HG02981 (cell line): ENCODE measurements at regions not wholly inside any gene's neighbourhood (a gene's known extent, or its start where the extent isn't known, plus 50 kb on each side); places are given as distances from the start of the nearest gene placed in this dataset.
"Not testable (repeated sequence)": the region's sequence is repeated elsewhere in the genome, so short reads cannot be mapped to it uniquely, and the experiment has no call there.

Experiments
- ATAC-seq: cut with Tn5 transposase; IDR thresholded peaks from one replicate; pipeline ENCODE4 v1.9.1; 2021; ENCODE audit warnings: mild to moderate bottlenecking, moderate library complexity; ENCODE audit not compliant: unreplicated experiment

DNA sequence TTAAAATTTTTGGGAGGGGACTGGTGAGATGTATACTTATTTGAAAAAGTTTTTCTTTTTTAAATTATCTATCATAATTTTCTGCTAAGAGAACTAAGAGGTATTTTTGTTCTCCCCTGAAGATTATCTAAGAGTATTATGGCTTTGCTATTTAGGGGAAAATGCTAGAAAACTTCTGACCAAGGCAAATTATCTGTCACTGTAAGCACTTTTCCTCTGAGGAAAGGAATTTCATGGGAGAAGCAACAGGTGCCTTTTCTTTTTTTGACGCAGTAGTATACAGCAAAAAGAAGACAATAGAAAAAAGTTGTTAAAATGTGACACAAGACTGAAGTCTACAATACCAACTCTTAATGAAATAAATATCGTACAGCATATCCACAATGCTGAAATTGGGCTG, 201.6 kb upstream of the NANOGP8 start:
- ATAC-seq, result no peak

DNA sequence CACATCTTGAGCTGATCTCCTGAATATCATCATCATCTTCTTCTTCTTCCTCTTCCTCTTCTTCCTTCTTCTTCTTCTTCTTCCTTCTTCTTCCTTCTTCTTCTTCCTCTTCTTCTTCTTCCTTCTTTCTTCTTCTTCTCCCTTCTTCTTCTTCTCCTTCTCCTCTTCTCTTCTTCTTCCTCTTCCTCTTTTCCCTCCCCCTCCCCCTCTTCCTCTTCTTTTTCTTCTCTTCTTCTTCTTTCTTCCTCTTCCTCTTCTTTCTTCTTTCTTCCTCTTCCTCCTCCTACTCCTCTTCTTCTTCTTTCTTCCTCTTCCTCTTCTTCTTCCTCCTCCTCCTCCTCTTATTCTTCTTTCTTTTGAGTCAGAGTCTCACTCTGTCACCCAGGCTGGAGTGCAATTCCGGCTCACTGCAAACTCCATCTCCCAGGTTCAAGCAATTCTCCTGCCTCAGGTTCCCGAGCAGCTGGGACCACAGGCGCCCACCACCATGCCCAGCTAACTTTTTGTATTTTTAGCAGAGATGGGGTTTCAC, 197.9 kb upstream of the NANOGP8 start:
- no peak for ATAC-seq

DNA sequence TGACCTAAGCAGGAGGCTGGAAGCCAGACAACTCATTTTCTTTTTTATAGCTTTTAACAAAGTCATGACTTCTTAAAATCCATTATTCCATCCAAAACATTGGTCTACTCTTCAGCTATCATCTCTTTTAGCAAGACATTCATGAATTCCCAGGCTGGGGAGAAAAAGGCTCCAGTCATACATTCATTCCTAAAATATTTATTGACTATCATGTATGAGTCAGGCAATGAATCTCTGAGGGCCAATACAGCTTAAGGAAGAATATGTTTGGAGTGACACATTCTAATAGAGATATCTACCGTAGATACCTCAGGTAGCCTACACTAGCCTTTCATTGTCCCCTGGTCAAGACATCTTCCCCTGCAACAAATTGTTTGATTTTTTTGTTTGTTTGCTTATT, 196.4 kb upstream of the NANOGP8 start:
- ATAC-seq, result no peak

DNA sequence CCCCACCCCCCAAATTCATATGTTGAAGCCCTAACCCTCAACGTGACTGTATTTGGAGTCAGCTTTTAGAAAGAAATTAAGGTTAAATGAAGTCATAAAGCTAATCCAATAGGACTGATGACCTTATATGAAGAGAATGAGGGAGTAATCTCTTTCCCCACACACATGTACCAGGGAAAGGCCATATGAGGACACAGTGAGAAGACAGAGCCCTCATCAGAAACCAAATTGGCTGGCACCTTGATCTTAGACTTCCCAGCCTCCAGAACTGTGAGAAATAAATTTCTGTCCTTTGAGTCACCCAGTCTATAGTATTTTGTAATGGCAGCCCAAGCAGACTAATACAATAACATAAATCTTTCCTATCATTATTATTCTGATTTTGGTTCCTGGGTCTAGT, 194.7 kb upstream of the NANOGP8 start:
- ATAC-seq, result no peak

DNA sequence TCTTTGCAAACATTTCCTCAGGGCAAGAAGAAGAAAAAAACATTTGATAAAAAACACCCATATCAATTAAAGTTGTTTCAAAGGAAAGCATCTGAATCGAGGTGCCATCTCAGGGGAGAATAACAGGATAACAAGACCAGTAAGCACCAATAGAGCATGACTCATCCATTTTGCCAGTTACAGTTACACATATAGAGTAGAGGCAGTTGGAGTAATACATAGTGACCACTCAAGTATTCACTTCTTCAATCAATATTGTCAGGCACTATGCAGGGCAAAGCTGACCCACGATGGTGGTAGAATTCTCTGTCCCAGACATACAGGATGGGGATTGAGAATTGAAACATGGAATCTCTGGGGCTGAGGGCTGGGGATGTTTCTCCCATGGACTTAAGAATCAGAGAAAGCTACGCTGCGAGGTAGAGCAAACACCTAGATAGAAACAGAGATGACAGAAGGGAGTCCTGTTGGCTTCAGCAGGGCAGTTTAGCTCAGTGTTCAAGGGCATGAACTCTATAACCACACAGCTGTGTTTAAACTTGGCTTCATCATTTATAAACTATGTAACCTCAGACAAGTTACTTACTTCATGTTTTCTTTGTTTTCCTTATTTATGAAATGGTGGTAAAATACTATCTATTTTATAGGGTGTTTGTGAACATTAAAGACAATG, 186.4 kb upstream of the NANOGP8 start:
- ATAC-seq, result no peak

DNA sequence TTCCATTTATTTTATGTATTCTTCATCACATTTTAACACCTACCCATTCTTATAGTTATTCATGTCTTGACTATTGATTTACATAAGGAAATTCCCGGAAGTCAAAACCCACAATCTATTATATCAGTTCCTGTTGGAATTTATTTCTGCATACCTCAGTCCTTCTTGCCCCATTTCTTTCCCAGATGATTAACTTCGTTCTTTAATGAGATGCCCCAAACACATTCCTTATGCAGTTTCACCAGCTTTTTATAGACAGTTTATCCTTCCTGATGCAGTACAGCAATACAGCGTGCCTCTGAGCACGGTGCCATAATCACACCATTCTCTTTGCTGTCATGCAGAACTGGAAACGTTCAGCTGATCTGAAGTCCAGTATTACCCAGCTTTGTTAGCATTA, 175.8 kb upstream of the NANOGP8 start:
- no peak for ATAC-seq

DNA sequence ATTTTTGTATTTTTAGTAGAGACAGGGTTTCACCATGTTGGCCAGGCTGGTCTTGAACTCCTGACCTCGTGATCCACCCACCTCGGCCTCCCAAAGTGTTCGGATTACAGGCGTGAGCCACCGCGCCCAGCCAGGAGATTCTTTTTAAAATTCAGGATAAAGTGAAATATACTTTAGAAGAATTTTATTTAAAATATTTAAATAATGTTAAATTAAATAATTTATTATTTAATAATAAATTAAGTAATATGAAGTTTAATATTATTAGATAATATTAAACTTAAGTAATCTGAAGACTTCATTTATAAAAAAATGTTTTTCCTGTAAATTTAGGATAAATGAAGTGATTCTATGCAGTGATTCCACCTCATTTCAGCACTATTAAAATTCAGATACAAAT, 175.2 kb upstream of the NANOGP8 start:
- ATAC-seq, result not testable (repeated sequence)

DNA sequence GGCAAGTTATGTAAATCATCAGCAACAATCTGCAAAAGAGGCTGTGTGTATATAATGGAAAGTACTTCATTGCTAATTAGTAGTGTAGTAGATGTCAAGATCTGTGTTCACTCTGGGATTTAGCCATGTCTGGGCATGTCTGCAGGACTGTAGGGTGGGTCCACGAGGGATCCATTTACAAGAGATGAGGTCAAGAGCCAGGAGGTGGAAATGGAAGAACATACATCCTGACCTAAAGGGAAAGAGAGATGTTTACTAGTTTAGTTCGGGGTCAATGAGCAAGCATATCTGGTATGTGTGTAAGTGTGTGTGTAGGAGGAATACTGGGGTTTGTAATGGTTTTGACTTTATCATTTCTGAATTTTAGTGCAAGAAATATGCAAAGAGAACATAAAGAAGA, 171.5 kb upstream of the NANOGP8 start:
- no peak for ATAC-seq

DNA sequence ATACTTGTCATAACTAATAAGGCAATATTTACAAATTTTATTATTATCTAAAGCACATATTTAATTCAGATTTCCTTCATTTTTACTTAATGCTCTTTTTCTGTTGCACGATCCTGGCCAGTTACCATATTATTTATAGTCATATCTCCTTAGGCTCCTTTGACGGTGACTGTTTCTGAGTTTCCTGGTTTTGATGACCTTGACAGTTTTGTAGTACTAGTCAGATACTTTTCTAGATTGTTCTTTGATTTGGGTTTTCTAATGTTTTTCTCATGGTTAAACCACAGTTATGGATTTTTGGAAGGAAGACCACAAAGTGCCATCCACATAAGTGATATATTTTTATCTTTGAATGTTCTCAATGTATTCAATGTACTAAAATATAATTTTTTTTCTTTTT, 171.0 kb upstream of the NANOGP8 start:
- no peak for ATAC-seq

DNA sequence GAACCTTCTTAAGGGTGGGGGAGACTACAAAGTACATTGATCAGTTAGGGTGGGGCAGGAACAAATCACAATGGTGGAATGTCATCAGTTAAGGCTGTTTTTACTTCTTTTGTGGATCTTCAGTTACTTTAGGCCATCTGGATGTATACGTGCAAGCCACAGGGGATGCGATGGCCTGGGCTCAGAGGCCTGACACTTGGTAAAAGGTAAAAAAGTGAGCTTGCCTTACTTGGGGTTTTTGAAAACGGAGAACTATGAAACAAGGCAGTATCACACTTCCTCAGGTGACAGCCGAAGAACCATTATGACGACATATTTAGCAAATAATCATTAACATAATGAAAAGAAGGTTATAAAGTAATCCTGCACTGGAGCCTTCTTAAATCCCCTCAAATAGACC, 169.8 kb upstream of the NANOGP8 start:
- not testable (repeated sequence) for ATAC-seq

DNA sequence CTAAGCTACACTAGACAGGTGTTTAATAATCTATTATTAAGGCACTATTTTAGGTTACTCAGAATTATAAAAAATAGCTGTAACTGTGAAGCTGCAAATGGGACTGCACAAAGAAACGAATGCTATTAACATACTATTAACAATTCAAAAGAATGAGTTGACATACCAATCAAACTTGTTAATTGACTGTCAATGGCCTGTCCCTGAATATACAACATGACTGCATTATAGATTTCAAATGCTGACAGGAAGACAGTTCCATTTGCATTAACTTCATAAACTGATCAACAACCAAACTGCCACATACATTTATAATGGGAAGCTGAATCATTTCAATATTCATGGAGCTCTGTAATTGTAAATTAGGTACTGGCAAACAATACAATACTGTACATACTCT, 169.0 kb upstream of the NANOGP8 start:
- ATAC-seq, result no peak

DNA sequence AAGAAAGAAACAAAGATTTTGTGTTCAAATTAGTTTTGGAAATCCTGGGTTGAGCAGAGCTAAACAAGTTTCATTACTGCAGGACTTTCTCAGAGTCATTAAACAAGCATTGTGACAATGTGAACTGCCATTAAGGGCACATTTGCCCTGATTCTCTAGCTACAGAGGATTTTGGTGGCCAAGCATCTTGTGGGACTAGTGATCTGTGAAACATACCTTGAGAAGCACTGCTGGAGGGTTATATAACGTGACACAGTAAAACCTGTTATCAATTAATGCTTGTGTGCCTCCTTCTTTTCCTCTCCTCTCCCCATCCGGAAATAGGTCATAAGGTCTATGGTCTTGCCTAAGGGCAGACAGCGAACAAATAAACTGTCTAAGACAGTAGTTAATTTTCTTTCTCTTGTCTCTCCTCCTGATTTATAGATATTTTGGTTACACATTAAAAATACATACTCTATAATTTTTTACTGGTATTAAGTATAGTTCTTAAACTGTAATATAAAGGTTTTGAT, 167.3 kb upstream of the NANOGP8 start:
- ATAC-seq, result no peak

DNA sequence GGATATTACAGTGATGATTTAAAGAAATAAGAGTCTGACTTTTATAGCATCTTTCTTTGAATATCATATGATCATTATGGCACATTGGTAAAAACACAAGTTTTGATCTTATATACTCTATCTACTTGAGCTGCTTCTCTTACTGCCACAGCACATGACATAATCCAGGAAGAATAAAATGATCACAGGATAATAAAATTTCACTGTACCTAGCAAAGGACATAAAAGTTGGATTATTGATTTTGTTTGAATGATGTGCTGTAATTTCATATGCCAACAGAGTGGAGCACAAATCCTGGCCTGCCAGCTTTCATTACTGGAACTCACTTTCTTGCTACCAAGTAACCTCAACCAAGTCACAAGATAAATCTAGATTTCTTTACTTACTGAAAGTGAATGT, 162.1 kb upstream of the NANOGP8 start:
- no peak for ATAC-seq

DNA sequence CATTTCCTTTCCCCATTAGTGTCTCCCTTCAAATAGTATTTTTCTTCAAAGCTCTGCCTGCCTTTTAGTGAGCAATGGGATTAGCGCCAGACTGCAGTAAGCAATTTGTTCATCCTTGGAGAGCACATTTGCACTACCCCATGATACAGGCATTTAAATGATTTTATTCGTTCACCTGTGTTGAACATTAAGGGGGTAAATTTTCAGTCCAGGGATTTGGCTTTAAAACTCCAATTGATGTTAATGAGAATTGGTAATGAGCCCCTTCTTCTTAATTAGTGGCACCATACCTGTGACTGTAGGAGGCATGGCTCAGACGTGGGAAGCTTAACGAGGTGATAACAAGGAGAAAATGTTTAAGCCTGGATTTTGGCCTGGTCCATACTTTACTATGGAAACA, 161.4 kb upstream of the NANOGP8 start:
- no peak for ATAC-seq

DNA sequence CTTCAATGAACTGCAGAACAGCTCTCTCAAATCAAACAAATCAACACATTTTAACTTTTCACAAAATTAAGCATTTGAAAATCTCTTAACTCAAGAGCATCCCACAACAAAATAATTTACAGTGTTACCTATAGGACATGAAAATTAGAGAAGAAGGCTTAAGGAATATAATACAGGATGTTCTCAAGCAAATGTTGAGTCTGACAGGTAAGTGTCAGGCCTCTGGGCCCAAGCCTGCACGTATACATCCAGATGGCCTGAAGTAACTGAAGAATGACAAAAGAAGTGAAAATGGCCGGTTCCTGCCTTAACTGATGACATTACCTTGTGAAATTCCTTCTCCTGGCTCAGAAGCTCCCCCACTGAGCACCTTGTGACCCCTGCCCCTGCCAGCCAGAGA, 160.6 kb upstream of the NANOGP8 start:
- ATAC-seq, result not testable (repeated sequence)

DNA sequence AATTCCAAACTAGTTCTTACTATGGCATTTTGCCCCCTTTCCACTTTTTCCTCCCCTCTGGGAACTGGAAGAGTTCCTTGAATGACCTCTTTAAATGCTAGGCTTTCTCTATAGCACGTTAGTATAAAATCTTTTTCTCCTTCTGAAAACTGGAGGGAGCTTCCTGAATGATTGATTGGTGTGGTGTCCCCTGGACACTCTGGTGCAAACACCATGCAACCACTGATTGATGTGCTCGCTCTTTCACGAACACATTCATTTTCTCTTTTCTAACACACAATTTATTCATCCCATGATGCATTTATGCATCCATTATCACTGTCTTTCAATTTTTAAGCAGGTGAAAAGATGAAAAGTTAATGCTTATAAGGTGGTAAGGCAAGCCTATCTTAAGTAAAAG, 159.1 kb upstream of the NANOGP8 start:
- no peak for ATAC-seq

DNA sequence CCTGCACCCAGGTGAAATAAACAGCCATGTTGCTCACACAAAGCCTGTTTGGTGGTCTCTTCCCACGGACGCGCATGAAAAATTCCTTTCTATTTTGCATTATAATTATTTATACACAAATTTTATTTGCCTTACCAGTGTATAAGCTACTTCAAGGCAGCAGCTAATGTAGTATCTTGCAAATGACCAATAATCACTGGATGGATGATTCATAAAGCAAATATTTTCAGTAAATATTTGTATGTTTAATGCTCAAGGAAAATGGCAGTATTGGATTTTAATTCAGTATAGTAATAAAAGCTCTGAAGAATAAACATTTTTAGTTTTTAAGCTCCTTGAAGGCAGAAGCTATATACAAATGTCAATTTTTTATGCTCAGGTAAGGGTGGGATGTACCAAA, 158.7 kb upstream of the NANOGP8 start:
- no peak for ATAC-seq

DNA sequence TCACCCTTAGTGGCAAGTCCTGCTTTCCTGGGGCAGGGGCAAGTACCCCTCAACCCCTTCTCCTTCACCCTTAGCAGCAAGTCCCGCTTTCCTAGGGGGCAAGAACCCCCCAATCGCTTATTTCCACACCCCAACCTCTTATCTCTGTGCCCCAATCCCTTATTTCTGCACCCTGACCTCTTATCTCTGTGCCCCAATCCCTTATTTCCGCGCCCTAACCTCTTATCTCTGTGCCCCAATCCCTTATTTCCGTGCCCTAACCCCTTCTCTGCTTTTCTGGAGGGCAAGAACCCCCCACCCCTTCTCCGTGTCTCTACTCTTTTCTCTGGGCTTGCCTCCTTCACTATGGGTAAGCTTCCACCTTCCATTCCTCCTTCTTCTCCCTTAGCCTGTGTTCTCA, 154.6 kb upstream of the NANOGP8 start:
- not testable (repeated sequence) for ATAC-seq

DNA sequence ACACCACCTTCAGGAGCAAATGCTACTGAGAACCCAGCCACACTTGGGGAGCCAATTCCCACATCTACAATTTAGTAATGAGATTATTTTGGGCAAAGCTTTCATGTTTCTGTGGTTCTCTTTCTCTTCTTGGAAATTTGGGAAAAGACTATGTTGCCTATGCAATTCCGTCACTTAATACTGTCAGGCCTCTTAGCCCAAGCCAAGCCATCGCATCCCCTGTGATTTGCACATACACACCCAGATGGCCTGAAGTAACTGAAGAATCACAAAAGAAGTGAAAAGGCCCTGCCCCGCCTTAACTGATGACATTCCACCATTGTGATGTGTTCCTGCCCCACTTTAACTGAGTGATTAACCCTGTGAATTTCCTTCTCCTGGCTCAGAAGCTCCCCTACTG, 153.4 kb upstream of the NANOGP8 start:
- not testable (repeated sequence) for ATAC-seq

DNA sequence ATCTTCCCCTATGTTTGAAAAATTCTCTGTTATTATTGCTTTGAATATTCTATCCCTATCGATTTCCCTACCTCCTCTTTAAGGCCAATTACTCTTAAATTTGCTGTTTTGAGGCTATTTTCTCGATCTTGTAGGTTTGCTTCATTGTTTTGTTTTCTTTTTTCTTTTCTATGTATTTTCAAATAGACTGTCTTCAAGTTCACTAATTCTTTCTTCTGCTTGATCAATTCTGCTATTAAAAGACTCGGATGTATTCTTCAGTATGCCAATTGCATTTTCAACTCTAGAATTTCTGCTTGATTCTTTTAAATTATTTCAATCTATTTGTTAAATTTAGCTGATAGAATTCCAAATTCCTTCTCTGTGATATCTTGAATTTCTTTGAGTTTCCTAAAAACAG, 144.0 kb upstream of the NANOGP8 start:
- ATAC-seq, result no peak

DNA sequence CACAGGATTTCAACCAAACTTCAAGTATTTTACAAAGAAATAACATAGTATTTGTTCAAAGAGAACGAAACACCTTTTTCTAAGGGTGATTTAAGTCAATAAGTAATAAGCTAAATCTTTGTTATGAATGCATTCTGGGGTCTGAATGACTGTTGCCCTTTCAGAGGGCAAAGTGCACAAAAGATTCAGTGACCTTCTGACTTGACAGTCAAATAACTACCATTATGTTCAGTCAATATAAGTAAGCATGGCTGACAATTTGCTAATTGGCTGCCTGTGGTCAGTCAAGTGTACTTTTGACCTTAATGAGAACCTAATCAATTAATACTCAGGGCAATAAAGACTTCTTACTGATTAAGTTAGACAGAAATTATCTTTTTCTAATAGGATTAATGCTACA, 133.1 kb upstream of the NANOGP8 start:
- no peak for ATAC-seq

DNA sequence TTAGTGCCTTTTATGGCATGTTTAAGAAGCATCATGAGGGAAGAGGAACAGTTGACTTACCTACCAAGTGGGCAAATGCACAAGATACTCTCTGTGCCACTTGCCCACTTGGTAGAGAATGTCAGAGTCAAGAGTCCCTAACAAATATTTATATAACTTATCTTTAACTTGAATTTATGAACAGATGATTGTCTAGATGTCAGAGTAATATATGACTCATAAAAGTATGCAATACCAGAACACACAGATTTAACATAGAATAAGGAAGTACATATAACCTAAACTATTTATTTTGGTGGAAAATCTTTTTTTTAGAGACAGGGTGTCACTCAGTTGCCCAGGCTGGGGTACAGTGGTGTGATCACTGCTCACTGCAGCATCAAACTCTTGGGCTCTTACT, 130.0 kb upstream of the NANOGP8 start:
- ATAC-seq, result no peak
